Lower lobe of right lung (tissue), 2 donors: ENCODE measurements at regions not wholly inside any gene's neighbourhood (a gene's known extent, or its start where the extent isn't known, plus 50 kb on each side); places are given as distances from the start of the nearest gene placed in this dataset.

ENCODE experiments used
- ATAC-seq, 2 donors: fragments of 200-7000 bp; cut with Tn5 transposase; one replicate each; pipeline ENCODE4 v1.9.1; 2020 to 2022; ENCODE audit warnings: mild to moderate bottlenecking in 2 of 2, moderate library complexity in 2 of 2
- DNase-seq: peaks from one replicate; pipeline ENCODE4 v3.0.0-alpha.2; 2020
- H3K27ac ChIP-seq: fragments of 200-600 bp; one replicate; pipeline ENCODE4 v1.8.0; 2022
- H3K27me3 ChIP-seq: fragments of 200-600 bp; one replicate; pipeline ENCODE4 v1.8.0; 2022; ENCODE audit warnings: low read depth
- H3K36me3 ChIP-seq: fragments of 200-600 bp; one replicate; pipeline ENCODE4 v1.8.0; 2022; ENCODE audit warnings: mild to moderate bottlenecking
- H3K4me1 ChIP-seq: fragments of 200-600 bp; one replicate; pipeline ENCODE4 v1.8.0; 2022
- H3K4me3 ChIP-seq: fragments of 200-600 bp; one replicate; pipeline ENCODE4 v1.8.0; 2022; ENCODE audit warnings: mild to moderate bottlenecking
- H3K9me3 ChIP-seq: fragments of 200-600 bp; one replicate; pipeline ENCODE4 v1.8.0; 2022
- CTCF ChIP-seq: fragments of 200-600 bp; IDR thresholded peaks from one replicate; pipeline ENCODE4 v1.8.0; 2022; ENCODE audit warnings: antibody characterized with exemption, mild to moderate bottlenecking
- intact Hi-C: fragments of 100-400 bp; cut with DNase I; formaldehyde crosslinking; loops from one replicate; pipeline ENCODE4 v1.11.0; 2022
- donor health status: DM: no; HTN: yes; CAD: no; lungs with severe emphysema.

GRCh38 chr4:66572949-66573348 lies 902.7 kb upstream of the EPHA5 start:
- no peaks in the 10 kb centered on the region for H3K27me3 ChIP-seq
- TF ChIP-seq CTCF, result no peak
- ATAC-seq (no peak), DNase-seq (no peak)
- no peak overlapping the region for H3K4me3 ChIP-seq
- intact Hi-C loops, result no loop called here
- no peaks in the 10 kb centered on the region for H3K9me3 ChIP-seq
- no peak overlapping the region for H3K27ac ChIP-seq
- no peaks in the 10 kb centered on the region for H3K36me3 ChIP-seq
- H3K4me1 ChIP-seq, result no peaks in the 10 kb centered on the region

- Histone ChIP-seq H3K4me1 (no peaks in the 10 kb centered on the region), H3K4me3 (no peak overlapping the region), H3K9me3 (no peaks in the 10 kb centered on the region), H3K27me3 (no peaks in the 10 kb centered on the region), H3K27ac (no peak overlapping the region), H3K36me3 (no peaks in the 10 kb centered on the region)
- no peak for TF ChIP-seq CTCF
- ATAC-seq (no peak), DNase-seq (no peak)
- intact Hi-C loops, result no loop called here
Measured at GRCh38 chr4:66571145-66571695, 900.9 kb upstream of the EPHA5 start.

- H3K4me3 ChIP-seq, result no peak overlapping the region
- TF ChIP-seq CTCF, result no peak
- ATAC-seq (no peak), DNase-seq (no peak)
- no peaks in the 10 kb centered on the region for H3K9me3 ChIP-seq
- no peak overlapping the region for H3K27ac ChIP-seq
- intact Hi-C loops, result no loop called here
- no peaks in the 10 kb centered on the region for H3K27me3 ChIP-seq
- no peaks in the 10 kb centered on the region for H3K4me1 ChIP-seq
- H3K36me3 ChIP-seq, result no peaks in the 10 kb centered on the region
Measured at GRCh38 chr4:66569228-66569627, 898.9 kb upstream of the EPHA5 start.

- Histone ChIP-seq H3K27ac (no peak overlapping the region), H3K36me3 (no peaks in the 10 kb centered on the region), H3K4me3 (no peak overlapping the region), H3K9me3 (no peaks in the 10 kb centered on the region), H3K4me1 (no peaks in the 10 kb centered on the region), H3K27me3 (no peaks in the 10 kb centered on the region)
- no peak for TF ChIP-seq CTCF
- no peak for DNase-seq
- ATAC-seq, result no peak
- intact Hi-C loops, result no loop called here
Measured at GRCh38 chr4:66568431-66568830, 898.1 kb upstream of the EPHA5 start.

GRCh38 chr4:66568001-66568400 lies 897.7 kb upstream of the EPHA5 start:
- TF ChIP-seq CTCF, result no peak
- ATAC-seq, result no peak
- H3K36me3 ChIP-seq, result no peaks in the 10 kb centered on the region
- H3K9me3 ChIP-seq, result no peaks in the 10 kb centered on the region
- H3K4me3 ChIP-seq, result no peak overlapping the region
- no peak overlapping the region for H3K27ac ChIP-seq
- no peaks in the 10 kb centered on the region for H3K27me3 ChIP-seq
- intact Hi-C loops, result no loop called here
- no peak for DNase-seq
- H3K4me1 ChIP-seq, result no peaks in the 10 kb centered on the region

GRCh38 chr4:66567551-66567950 lies 897.3 kb upstream of the EPHA5 start:
- H3K4me1 ChIP-seq, result no peaks in the 10 kb centered on the region

More at GRCh38 chr4:66567551-66567950, 897.3 kb upstream of the EPHA5 start:
- ATAC-seq (no peak), DNase-seq (no peak)
- Histone ChIP-seq H3K27ac (no peak overlapping the region), H3K9me3 (no peaks in the 10 kb centered on the region), H3K27me3 (no peaks in the 10 kb centered on the region), H3K4me3 (no peak overlapping the region), H3K36me3 (no peaks in the 10 kb centered on the region)
- TF ChIP-seq CTCF, result no peak
- intact Hi-C loops, result no loop called here
